H1 (cell line): ENCODE measurements at regions not wholly inside any gene's neighbourhood (a gene's known extent, or its start where the extent isn't known, plus 50 kb on each side); places are given as distances from the start of the nearest gene placed in this dataset.

Source experiments
- CTCF ChIA-PET: fragments of 300-600 bp; sonication (Branson Sonifier 250); formaldehyde crosslinking; loops from one replicate; lab custom pipeline; 2021; ENCODE audit not compliant: partially characterized antibody; lab: Charles Lee
- POLR2A ChIA-PET: fragments of 300-600 bp; sonication (Branson Sonifier 250); formaldehyde crosslinking; loops from one replicate; lab custom pipeline; 2021; ENCODE audit warnings: inconsistent platforms; ENCODE audit not compliant: partially characterized antibody; lab: Charles Lee
- DNase-seq, 2 experiments: peaks; one replicate each; pipeline versions ENCODE4 v3.0.0 to v3.0.0-alpha.2; 2010 to 2022; ENCODE audit warnings: low spot score in 2 of 2, low read depth in 1 of 2, mixed read lengths in 1 of 2
- FAIRE-seq: peaks from 2 replicates; lab custom pipeline; 2011; peaks lifted over from hg19 to GRCh38; lab: Jason Lieb, UNC
- H2AFZ ChIP-seq: 2 replicates; pipeline ENCODE4 v1.8.1; 2012; ENCODE audit warnings: low read length, inconsistent platforms
- H2AK5ac ChIP-seq: 2 replicates; pipeline ENCODE4 v1.6.1; 2013; ENCODE audit warnings: low read depth, low read length
- H2BK120ac ChIP-seq: replicated peaks from 2 replicates; pipeline ENCODE3; 2013; ENCODE audit warnings: low read depth, low read length, inconsistent platforms
- H2BK12ac ChIP-seq: 2 replicates; pipeline ENCODE4 v1.6.1; 2013; ENCODE audit warnings: low read depth, low read length
- H2BK15ac ChIP-seq: 2 replicates; pipeline ENCODE4 v1.6.1; 2013; ENCODE audit warnings: low read length
- H2BK20ac ChIP-seq: 2 replicates; pipeline ENCODE4 v1.6.1; 2013; ENCODE audit warnings: low read length
- H2BK5ac ChIP-seq: 2 replicates; pipeline ENCODE4 v1.6.1; 2013; ENCODE audit warnings: low read depth, low read length
- H3K14ac ChIP-seq: 2 replicates; pipeline ENCODE4 v1.6.1; 2013; ENCODE audit warnings: inconsistent platforms; ENCODE audit not compliant: insufficient read length
- H3K18ac ChIP-seq: 2 replicates; pipeline ENCODE4 v1.6.1; 2013; ENCODE audit warnings: low read length; ENCODE audit errors: extremely low read depth
- H3K23ac ChIP-seq: 2 replicates; pipeline ENCODE4 v1.6.1; 2013; ENCODE audit warnings: inconsistent platforms; ENCODE audit not compliant: insufficient read length
- H3K23me2 ChIP-seq: 2 replicates; pipeline ENCODE4 v1.6.1; 2013; ENCODE audit warnings: low read depth, low read length
- H3K27ac ChIP-seq: 2 replicates; pipeline ENCODE4 v1.6.1; 2011; ENCODE audit warnings: low read depth, low read length, inconsistent platforms
- H3K27me3 ChIP-seq, 4 experiments: replicated peaks in 1 of 4; 1 replicate in 1 of 4; 2 replicates in 3 of 4; pipeline versions ENCODE4 v1.6.1 to v1.8.1; 2011 to 2013; ENCODE audit warnings: low read length in 3 of 4, mild to moderate bottlenecking in 3 of 4, inconsistent platforms in 2 of 4, mixed read lengths in 2 of 4, moderate library complexity in 1 of 4; ENCODE audit not compliant: control insufficient read depth in 3 of 4, insufficient read depth in 3 of 4; ENCODE audit errors: extremely low read depth in 1 of 4
- H3K36me3 ChIP-seq, 4 experiments: 2 replicates each; pipeline versions ENCODE4 v1.6.1 to v1.8.1; 2011 to 2013; ENCODE audit warnings: mild to moderate bottlenecking in 4 of 4, low read length in 3 of 4, moderate library complexity in 2 of 4, control low read depth in 1 of 4, inconsistent platforms in 1 of 4; ENCODE audit not compliant: insufficient read depth in 4 of 4, control insufficient read depth in 2 of 4
- H3K4ac ChIP-seq: replicated peaks from 2 replicates; pipeline ENCODE3; 2013; ENCODE audit warnings: low read length, low read depth, mixed read lengths, inconsistent platforms; ENCODE audit not compliant: insufficient read length
- H3K4me1 ChIP-seq, 4 experiments: replicated peaks in 1 of 4; 1 replicate in 1 of 4; 2 replicates in 3 of 4; pipeline versions ENCODE4 v1.6.1 to v1.8.1; 2011 to 2013; ENCODE audit warnings: low read length in 3 of 4, inconsistent platforms in 2 of 4, mixed read lengths in 1 of 4; ENCODE audit not compliant: insufficient read depth in 4 of 4, control insufficient read depth in 3 of 4
- H3K4me2 ChIP-seq, 2 experiments: 2 replicates each; pipeline versions ENCODE4 v1.6.1 to v1.8.1; 2011 to 2013; ENCODE audit warnings: low read depth in 2 of 2, low read length in 2 of 2, control low read depth in 1 of 2, inconsistent platforms in 1 of 2, mild to moderate bottlenecking in 1 of 2; ENCODE audit not compliant: insufficient read depth in 1 of 2
- H3K4me3 ChIP-seq, 4 experiments: fragments of 200-600, 300-600 bp in 1 of 4; sonication (generic), shearing (Covaris generic), sonication (Bioruptor Twin) in 1 of 4; 2 replicates each; pipeline versions ENCODE4 v1.5.1 to v1.8.1; 2011 to 2016; ENCODE audit warnings: low read length in 4 of 4, low read depth in 3 of 4, control low read depth in 2 of 4, inconsistent platforms in 2 of 4, mild to moderate bottlenecking in 2 of 4, mixed read lengths in 1 of 4, moderate library complexity in 1 of 4; ENCODE audit not compliant: insufficient read depth in 2 of 4; ENCODE audit errors: extremely low read depth in 1 of 4
- H3K56ac ChIP-seq: replicated peaks from 2 replicates; pipeline ENCODE3; 2013; ENCODE audit warnings: low read depth, mild to moderate bottlenecking, mixed read lengths, low read length, inconsistent platforms; ENCODE audit not compliant: insufficient read length
- H3K79me1 ChIP-seq: 2 replicates; pipeline ENCODE4 v1.6.1; 2013; ENCODE audit warnings: low read depth, low read length, control low read depth
- H3K79me2 ChIP-seq, 2 experiments: 2 replicates each; pipeline versions ENCODE4 v1.6.1 to v1.8.1; 2012 to 2013; ENCODE audit warnings: low read length in 2 of 2, mild to moderate bottlenecking in 2 of 2, inconsistent platforms in 1 of 2; ENCODE audit not compliant: insufficient read depth in 2 of 2, control insufficient read depth in 1 of 2
- H3K9ac ChIP-seq, 4 experiments: replicated peaks in 1 of 4; 1 replicate in 1 of 4; 2 replicates in 3 of 4; pipeline versions ENCODE4 v1.6.1 to v1.8.1; 2011 to 2013; ENCODE audit warnings: low read depth in 3 of 4, low read length in 3 of 4, control low read depth in 2 of 4, mild to moderate bottlenecking in 2 of 4, moderate library complexity in 2 of 4, inconsistent platforms in 1 of 4; ENCODE audit errors: extremely low read depth in 1 of 4
- H3K9me3 ChIP-seq, 2 experiments: 2 replicates each; pipeline versions ENCODE4 v1.6.1 to v1.8.1; 2012 to 2013; ENCODE audit warnings: mild to moderate bottlenecking in 2 of 2, moderate library complexity in 2 of 2, control low read depth in 1 of 2, inconsistent platforms in 1 of 2, low read depth in 1 of 2, low read length in 1 of 2, mixed read lengths in 1 of 2; ENCODE audit not compliant: insufficient read depth in 2 of 2
- H4K20me1 ChIP-seq, 2 experiments: replicated peaks in 1 of 2; 2 replicates each; pipeline versions ENCODE3 to v1.8.1; 2011 to 2013; ENCODE audit warnings: inconsistent platforms in 2 of 2, low read length in 2 of 2, mild to moderate bottlenecking in 1 of 2; ENCODE audit not compliant: insufficient read depth in 2 of 2, control insufficient read depth in 1 of 2
- H4K5ac ChIP-seq: 2 replicates; pipeline ENCODE4 v1.6.1; 2013; ENCODE audit warnings: low read length, low read depth, mixed read lengths, inconsistent platforms; ENCODE audit not compliant: insufficient read length
- H4K8ac ChIP-seq: 2 replicates; pipeline ENCODE4 v1.8.0; 2013; ENCODE audit warnings: mild to moderate bottlenecking, moderate library complexity, low read length, inconsistent platforms; ENCODE audit not compliant: insufficient read depth; ENCODE audit errors: extremely low read depth
- H4K91ac ChIP-seq: replicated peaks from 2 replicates; pipeline ENCODE3; 2013; ENCODE audit warnings: low read length, mixed read lengths, inconsistent platforms; ENCODE audit not compliant: insufficient read length
- CTBP2 ChIP-seq: IDR thresholded peaks from 2 replicates; pipeline ENCODE4 v1.7.0; 2011; ENCODE audit warnings: borderline replicate concordance, mild to moderate bottlenecking, moderate library complexity, mixed read lengths, low read length; ENCODE audit not compliant: insufficient read depth, insufficient read length
- PHF8 ChIP-seq: fragments of 200-600 bp; sonication (generic); conservative IDR thresholded peaks from 2 replicates; pipeline ENCODE4 v1.7.1; 2012; ENCODE audit warnings: low read depth, mild to moderate bottlenecking, inconsistent platforms, low read length, moderate library complexity
- SIRT6 ChIP-seq: IDR thresholded peaks from one replicate; pipeline ENCODE4 v1.7.1; 2012; ENCODE audit warnings: low read length, inconsistent platforms
- SP2 ChIP-seq: IDR thresholded peaks from 2 replicates; pipeline ENCODE4 v1.6.1; 2012; ENCODE audit warnings: mild to moderate bottlenecking, low read length, inconsistent platforms
- TEAD4 ChIP-seq: IDR thresholded peaks from 2 replicates; pipeline ENCODE4 v1.6.1; 2012; ENCODE audit warnings: low read depth, low read length, inconsistent platforms, mixed read lengths
- WGBS, 2 experiments: shearing (Covaris generic) in 1 of 2; methylation state at CpG; one replicate each; pipeline versions ENCODE4 v1.1.6 to v1.1.7; 2013 to 2015; ENCODE audit warnings: low lambda C conversion rate in 2 of 2, mixed read lengths in 2 of 2, inconsistent platforms in 1 of 2, low coverage in 1 of 2, missing lambda C conversion rate in 1 of 2; ENCODE audit not compliant: insufficient replicate concordance in 2 of 2, insufficient coverage in 1 of 2, insufficient read length in 1 of 2; ENCODE audit errors: extremely low coverage in 1 of 2, missing lambda C conversion rate in 1 of 2; 5-methylcytosine and 5-hydroxymethylcytosine counted together

DNA sequence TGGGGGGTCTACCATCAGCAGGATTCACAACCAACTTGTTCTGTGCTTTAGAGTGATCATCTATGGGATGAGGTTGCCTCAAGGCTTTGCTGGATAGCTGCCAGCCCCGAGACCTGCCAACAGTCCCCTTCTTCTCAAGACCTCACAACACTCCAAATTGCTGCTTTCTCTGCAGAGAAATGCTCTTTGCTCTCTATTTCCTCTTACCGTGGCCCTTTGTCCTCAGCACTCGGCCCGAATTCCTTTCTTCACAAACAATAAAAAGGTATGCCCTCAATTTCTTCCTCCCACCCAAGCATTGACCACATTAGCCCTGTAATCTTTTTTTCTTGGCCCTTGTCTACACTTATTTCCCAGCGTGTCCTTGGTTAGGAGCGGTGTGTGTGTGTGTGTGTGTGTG, 147.4 kb upstream of the SNX19 start:
- H2BK20ac ChIP-seq, result peak overlapping the region; percentile 2; the same call in 1 of the 2 replicates
- peak in 1 of 2 experiments; percentile 53 for DNase-seq
- H3K23me2 ChIP-seq, result no peaks in the 10 kb centered on the region; the same call in 1 of the 2 replicates
- TF ChIP-seq TEAD4, result 0 out of 2 replicates have a peak, but pooled peaks have one; percentile 9
- no peak for TF ChIP-seq PHF8
- no peak for TF ChIP-seq SIRT6
- no peak for TF ChIP-seq CTBP2
- no peak for TF ChIP-seq SP2
- 52% methylated on average over 6 of the region's 6 CpGs; no CpG with 5 or more reads in 1 of the 2 experiments for WGBS, 2 experiments
- H2BK15ac ChIP-seq, result no peak overlapping the region
- ChIA-PET CTCF (interaction anchor here (1.0 to 5.2 kb wide), 27 partner anchors 12 to 611 kb away, joined by 3 to 59 read pairs (median 7); no protein-coding TSS in a partner anchor), POLR2A (interaction anchor here (1.8 kb wide), 1 partner anchor 10 kb away, joined by 7 read pairs; no protein-coding TSS in a partner anchor)
- H3K79me1 ChIP-seq, result no peaks in the 10 kb centered on the region
- no peak overlapping the region for H3K4ac ChIP-seq
- H4K5ac ChIP-seq, result no peak overlapping the region
- H3K9ac ChIP-seq, result 0 out of 7 replicates have a peak overlapping the region, but pooled peaks of 1 of the 4 experiments have one; percentile 1
- no peak overlapping the region for H3K56ac ChIP-seq
- no peak overlapping the region for H3K23ac ChIP-seq
- H3K9me3 ChIP-seq, result peaks cover 12 to 14% of the 10 kb centered on the region in 2 experiments
- peak overlapping the region; percentile 26 to 54; a peak in 3 of 4 replicates for H3K4me2 ChIP-seq
- peak overlapping the region; percentile 60 for H2AFZ ChIP-seq
- FAIRE-seq, result peak; percentile 52
- 0 out of 2 replicates have a peak overlapping the region, but pooled peaks have one; percentile 72 for H2BK12ac ChIP-seq
- H4K20me1 ChIP-seq, result no peaks in the 10 kb centered on the region
- peaks cover 0 to 12% (median 8%) of the 10 kb centered on the region in 4 experiments; a peak in 5 of 7 replicates for H3K4me1 ChIP-seq
- H3K18ac ChIP-seq, result peak overlapping the region; percentile 42
- H3K36me3 ChIP-seq, result no peaks in the 10 kb centered on the region
- no peak overlapping the region for H3K4me3 ChIP-seq
- no peak overlapping the region for H4K8ac ChIP-seq
- peak overlapping the region; percentile 35 for H2BK120ac ChIP-seq
- H4K91ac ChIP-seq, result peak overlapping the region; percentile 71
- peak overlapping the region; percentile 41; the same call in 1 of the 2 replicates for H2BK5ac ChIP-seq
- no peak overlapping the region for H3K14ac ChIP-seq
- H3K27ac ChIP-seq, result no peak overlapping the region; the same call in 1 of the 2 replicates
- H3K79me2 ChIP-seq, result no peaks in the 10 kb centered on the region
- 0 out of 2 replicates have a peak overlapping the region, but pooled peaks have one; percentile 49 for H2AK5ac ChIP-seq
- no peaks in the 10 kb centered on the region; a peak in 1 of 7 replicates for H3K27me3 ChIP-seq
